HEK293T (cell line): ENCODE measurements at regions not wholly inside any gene's neighbourhood (a gene's known extent, or its start where the extent isn't known, plus 50 kb on each side); places are given as distances from the start of the nearest gene placed in this dataset.

ENCODE experiments used
- FOXK2 ChIP-seq: fragments of 450-650 bp; IDR thresholded peaks from 2 replicates; pipeline ENCODE4 v1.6.1; 2016; ENCODE audit warnings: mild to moderate bottlenecking
- LEF1 ChIP-seq: fragments of 450-650 bp; IDR thresholded peaks from 2 replicates; pipeline ENCODE4 v1.6.1; 2017; ENCODE audit warnings: mild to moderate bottlenecking, borderline replicate concordance
- PKNOX1 ChIP-seq: fragments of 450-650 bp; IDR thresholded peaks from 2 replicates; pipeline ENCODE4 v1.6.1; 2016
- SP1 ChIP-seq: fragments of 450-650 bp; IDR thresholded peaks from 2 replicates; pipeline ENCODE4 v1.6.1; 2017

GRCh38 chr4:96166806-96167205 is 326.9 kb downstream of the PDHA2 start:
- TF ChIP-seq SP1 (no peak), FOXK2 (no peak), PKNOX1 (no peak), LEF1 (no peak)
